Right lobe of liver (tissue), 6 donors: ENCODE measurements at regions not wholly inside any gene's neighbourhood (a gene's known extent, or its start where the extent isn't known, plus 50 kb on each side); places are given as distances from the start of the nearest gene placed in this dataset.

Experiments used
- ATAC-seq, 4 donors: fragments of 200-7000 bp; cut with Tn5 transposase; one replicate each; pipeline ENCODE4 v1.9.1; 2020; ENCODE audit warnings: mild to moderate bottlenecking in 4 of 4, moderate library complexity in 4 of 4
- DNase-seq, 3 donors: peaks; one replicate each; pipeline ENCODE4 v3.0.0-alpha.2; 2020
- H3K27ac ChIP-seq, 3 donors: fragments of 200-600 bp; one replicate each; pipeline ENCODE4 v1.8.0; 2022
- H3K27me3 ChIP-seq, 2 donors: fragments of 200-600 bp; one replicate each; pipeline ENCODE4 v1.8.0; 2022
- H3K36me3 ChIP-seq, 4 donors: fragments of 200-600 bp; sonication (generic) in 1 of 4; one replicate each; pipeline versions ENCODE4 v1.5.1 to v1.8.0; 2017 to 2022; ENCODE audit warnings: control low read depth in 1 of 4
- H3K4me1 ChIP-seq, 4 donors: fragments of 200-600 bp; sonication (generic) in 1 of 4; one replicate each; pipeline versions ENCODE4 v1.5.1 to v1.8.0; 2017 to 2022; ENCODE audit warnings: control low read depth in 1 of 4
- H3K4me3 ChIP-seq, 3 donors: fragments of 200-600 bp; one replicate each; pipeline ENCODE4 v1.8.0; 2022
- H3K9me3 ChIP-seq, 4 donors: fragments of 200-600 bp; sonication (generic) in 1 of 4; one replicate each; pipeline versions ENCODE4 v1.5.1 to v1.8.0; 2017 to 2022; ENCODE audit warnings: control low read depth in 1 of 4
- CTCF ChIP-seq, 4 donors: fragments of 200-600 bp in 3 of 4; fragments of 450-650 bp in 1 of 4; IDR thresholded peaks; one replicate each; pipeline versions ENCODE4 v1.5.1 to v1.8.0; 2016 to 2022; ENCODE audit warnings: antibody characterized with exemption in 4 of 4, mild to moderate bottlenecking in 2 of 4
- POLR2A ChIP-seq: fragments of 450-650 bp; IDR thresholded peaks from one replicate; pipeline ENCODE4 v1.6.1; 2017; ENCODE audit warnings: antibody characterized with exemption, mild to moderate bottlenecking
- WGBS: methylation state at CpG from one replicate; pipeline ENCODE4 v1.1.6; 2018; ENCODE audit warnings: low coverage, low lambda C conversion rate; ENCODE audit not compliant: insufficient coverage; ENCODE audit errors: missing lambda C conversion rate; 5-methylcytosine and 5-hydroxymethylcytosine counted together
- intact Hi-C, 2 donors: fragments of 100-400 bp; cut with DNase I; formaldehyde crosslinking; loops; one replicate each; pipeline versions ENCODE4 v1.11.2 to v1.14.1; 2022
- donor health status: DM: no; HTN: yes; CAD: no.
- donor health status: DM: no; HTN: no; CAD: no.
- donor health status: DM: no; HTN: no; CAD: no.
- donor health status: DM: no; HTN: yes; CAD: no.
- donor health status: DM: no; HTN: yes; CAD: no.

GRCh38 chr6:54646069-54646950 is 200.3 kb upstream of the FAM83B start:
- ATAC-seq: no peak
- no peaks in the 10 kb centered on the region for H3K9me3 ChIP-seq
- WGBS: 38% methylated on average over 4 of the region's 4 CpGs
- H3K27me3 ChIP-seq: no peaks in the 10 kb centered on the region
- H3K4me3 ChIP-seq: no peak overlapping the region
- no peak overlapping the region for H3K27ac ChIP-seq
- H3K36me3 ChIP-seq: no peaks in the 10 kb centered on the region
- intact Hi-C loops: no loop called here
- H3K4me1 ChIP-seq: no peaks in the 10 kb centered on the region
- TF ChIP-seq CTCF (IDR thresholded peaks at IDR 0.05): no peak
- TF ChIP-seq POLR2A: no peak
- no peak for DNase-seq

GRCh38 chr6:54646951-54647664 is 199.5 kb upstream of the FAM83B start:
- H3K4me1 ChIP-seq: no peaks in the 10 kb centered on the region
- no peak overlapping the region for H3K27ac ChIP-seq
- H3K27me3 ChIP-seq: no peaks in the 10 kb centered on the region
- 56% methylated on average over 8 of the region's 8 CpGs for WGBS
- TF ChIP-seq CTCF (IDR thresholded peaks at IDR 0.05): no peak
- no peak for TF ChIP-seq POLR2A
- DNase-seq (no peak), ATAC-seq (no peak)
- H3K36me3 ChIP-seq: no peaks in the 10 kb centered on the region
- no peak overlapping the region for H3K4me3 ChIP-seq
- H3K9me3 ChIP-seq: no peaks in the 10 kb centered on the region
- intact Hi-C loops: no loop called here

GRCh38 chr6:54654381-54654780 is 192.2 kb upstream of the FAM83B start:
- no peaks in the 10 kb centered on the region for H3K27me3 ChIP-seq
- intact Hi-C loops: no loop called here
- H3K4me3 ChIP-seq: no peak overlapping the region
- TF ChIP-seq POLR2A (no peak), CTCF (IDR thresholded peaks at IDR 0.05) (no peak)
- H3K27ac ChIP-seq: no peak overlapping the region
- ATAC-seq (no peak), DNase-seq (no peak)
- no peaks in the 10 kb centered on the region for H3K4me1 ChIP-seq
- H3K9me3 ChIP-seq: no peaks in the 10 kb centered on the region
- no peaks in the 10 kb centered on the region for H3K36me3 ChIP-seq

GRCh38 chr6:54655162-54655561 is 191.4 kb upstream of the FAM83B start:
- Histone ChIP-seq H3K27me3 (no peaks in the 10 kb centered on the region), H3K4me3 (no peak overlapping the region), H3K27ac (no peak overlapping the region), H3K4me1 (no peaks in the 10 kb centered on the region), H3K9me3 (no peaks in the 10 kb centered on the region), H3K36me3 (no peaks in the 10 kb centered on the region)
- DNase-seq (no peak), ATAC-seq (no peak)
- intact Hi-C loops: no loop called here
- TF ChIP-seq POLR2A: no peak
- no peak for TF ChIP-seq CTCF (IDR thresholded peaks at IDR 0.05)
- 57% methylated on average over 1 of the region's 1 CpG for WGBS
